Neural cell (in vitro differentiated cells): ENCODE measurements at regions not wholly inside any gene's neighbourhood (a gene's known extent, or its start where the extent isn't known, plus 50 kb on each side); places are given as distances from the start of the nearest gene placed in this dataset.

Source experiments
- H2AFZ ChIP-seq: fragments of 200-600, 300-800 bp; sonication (generic), shearing (Covaris generic); 2 replicates; pipeline ENCODE4 v1.6.0; 2014; ENCODE audit warnings: low read depth, mild to moderate bottlenecking, antibody characterized with exemption, low read length, moderate library complexity
- H3F3A ChIP-seq: fragments of 200-600 bp; shearing (Covaris generic); 2 replicates; pipeline ENCODE4 v1.6.1; 2016; ENCODE audit warnings: mild to moderate bottlenecking, moderate library complexity, mixed read lengths, antibody characterized with exemption, low read length; ENCODE audit not compliant: insufficient read depth, poor library complexity, severe bottlenecking
- H3K27ac ChIP-seq: fragments of 200-600, 300-800 bp; sonication (generic), shearing (Covaris generic); 2 replicates; pipeline ENCODE4 v1.5.1; 2014; ENCODE audit warnings: mild to moderate bottlenecking, low read length, moderate library complexity
- H3K27me3 ChIP-seq: fragments of 300-800, 200-600 bp; sonication (generic), shearing (Covaris generic); 2 replicates; pipeline ENCODE4 v1.6.0; 2014; ENCODE audit warnings: mild to moderate bottlenecking, low read depth, low read length, moderate library complexity; ENCODE audit not compliant: insufficient read depth
- H3K36me3 ChIP-seq: fragments of 300-800, 200-600 bp; sonication (generic), shearing (Covaris generic); 2 replicates; pipeline ENCODE4 v1.5.1; 2014; ENCODE audit warnings: mild to moderate bottlenecking, antibody characterized with exemption, low read length, moderate library complexity; ENCODE audit not compliant: insufficient read depth
- H3K4me2 ChIP-seq: fragments of 300-800, 200-600 bp; sonication (generic), shearing (Covaris generic); 2 replicates; pipeline ENCODE4 v1.6.0; 2014; ENCODE audit warnings: mild to moderate bottlenecking, low read length
- H3K4me3 ChIP-seq: fragments of 300-800, 200-600 bp; sonication (generic), shearing (Covaris generic); 2 replicates; pipeline ENCODE4 v1.5.1; 2014; ENCODE audit warnings: mild to moderate bottlenecking, low read length, moderate library complexity
- H3K79me2 ChIP-seq: fragments of 200-600 bp; shearing (Covaris generic); replicated peaks from 2 replicates; pipeline ENCODE4 v1.6.0; 2014; ENCODE audit warnings: mild to moderate bottlenecking, low read length, moderate library complexity; ENCODE audit not compliant: insufficient read depth
- H3K9ac ChIP-seq: fragments of 300-800, 200-600 bp; sonication (generic), shearing (Covaris generic); 2 replicates; pipeline ENCODE4 v1.6.1; 2016; ENCODE audit warnings: mild to moderate bottlenecking, low read length, mixed read lengths
- H3K9me2 ChIP-seq: fragments of 200-600 bp; shearing (Covaris generic); 2 replicates; pipeline ENCODE4 v1.6.1; 2016; ENCODE audit warnings: mild to moderate bottlenecking, low read length, mixed read lengths; ENCODE audit not compliant: insufficient read depth
- H3K9me3 ChIP-seq: fragments of 200-600, 300-800 bp; sonication (generic), shearing (Covaris generic); 2 replicates; pipeline ENCODE4 v1.6.1; 2016; ENCODE audit warnings: mild to moderate bottlenecking, mixed run types, low read length, moderate library complexity, mixed read lengths
- H4K20me1 ChIP-seq: fragments of 200-600 bp; shearing (Covaris generic); 2 replicates; pipeline ENCODE4 v1.6.1; 2016; ENCODE audit warnings: mild to moderate bottlenecking, mixed run types; ENCODE audit not compliant: insufficient read depth
- EP300 ChIP-seq: fragments of 450-650 bp; conservative IDR thresholded peaks from 2 replicates; pipeline ENCODE4 v1.6.1; 2014; ENCODE audit warnings: antibody characterized with exemption, mild to moderate bottlenecking, moderate library complexity; ENCODE audit not compliant: poor library complexity, severe bottlenecking
- EZH2 ChIP-seq: fragments of 200-600, 300-800 bp; shearing (Covaris generic), sonication (generic); IDR thresholded peaks from 2 replicates; pipeline ENCODE4 v1.6.1; 2014; ENCODE audit warnings: antibody characterized with exemption, low read length, borderline replicate concordance, mild to moderate bottlenecking; ENCODE audit not compliant: insufficient read depth, poor library complexity, severe bottlenecking
- MXI1 ChIP-seq: fragments of 450-650 bp; conservative IDR thresholded peaks from 2 replicates; pipeline ENCODE4 v1.6.1; 2014; ENCODE audit warnings: antibody characterized with exemption, mild to moderate bottlenecking; ENCODE audit not compliant: poor library complexity, severe bottlenecking
- POLR2AphosphoS5 ChIP-seq: IDR thresholded peaks from 2 replicates; pipeline ENCODE4 v1.6.1; 2012
- RAD21 ChIP-seq: fragments of 450-650 bp; conservative IDR thresholded peaks from 2 replicates; pipeline ENCODE4 v1.6.1; 2014; ENCODE audit warnings: antibody characterized with exemption, mild to moderate bottlenecking, moderate library complexity
- SMC3 ChIP-seq: fragments of 450-650 bp; conservative IDR thresholded peaks from 2 replicates; pipeline ENCODE4 v1.6.1; 2014; ENCODE audit warnings: antibody characterized with exemption, mild to moderate bottlenecking, moderate library complexity; ENCODE audit not compliant: poor library complexity
- TAF1 ChIP-seq: IDR thresholded peaks from 2 replicates; pipeline ENCODE4 v1.6.1; 2012; ENCODE audit warnings: low read depth
- TF ChIP-seq, protein P1 (sequence below): fragments of 450-650 bp; IDR thresholded peaks from 2 replicates; pipeline ENCODE4 v1.5.1; 2014; ENCODE audit warnings: antibody characterized with exemption, mild to moderate bottlenecking, moderate library complexity; ENCODE audit not compliant: poor library complexity, severe bottlenecking
- TF ChIP-seq, protein P2 (sequence below): IDR thresholded peaks from 2 replicates; pipeline ENCODE4 v1.6.1; 2012; ENCODE audit warnings: borderline replicate concordance

DNA sequence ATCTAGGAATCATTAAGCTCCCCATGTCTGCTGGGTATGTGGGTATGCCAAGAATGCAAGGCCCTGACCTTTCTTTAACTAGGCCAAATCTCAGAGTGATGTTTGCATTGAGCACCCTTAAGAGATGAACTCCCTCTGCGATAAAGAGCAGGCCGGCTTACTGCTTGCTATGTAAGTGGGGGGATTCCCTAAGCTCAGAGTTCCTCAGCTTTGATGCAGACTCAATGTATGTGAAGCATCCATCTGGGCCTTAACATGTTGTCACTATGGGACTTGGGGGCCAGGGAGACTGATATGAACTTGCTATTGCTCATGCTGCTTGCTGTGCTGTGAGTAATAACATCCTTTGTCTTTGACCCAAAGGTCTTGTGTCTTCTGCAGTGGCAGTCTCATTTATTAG lies 149.7 kb downstream of the C12orf75 start:
- TF ChIP-seq TAF1 (no peak), RAD21 (no peak), EZH2 (no peak), MXI1 (no peak), EP300 (no peak), SMC3 (no peak), POLR2AphosphoS5 (no peak)
- TF ChIP-seq, protein P1, sequence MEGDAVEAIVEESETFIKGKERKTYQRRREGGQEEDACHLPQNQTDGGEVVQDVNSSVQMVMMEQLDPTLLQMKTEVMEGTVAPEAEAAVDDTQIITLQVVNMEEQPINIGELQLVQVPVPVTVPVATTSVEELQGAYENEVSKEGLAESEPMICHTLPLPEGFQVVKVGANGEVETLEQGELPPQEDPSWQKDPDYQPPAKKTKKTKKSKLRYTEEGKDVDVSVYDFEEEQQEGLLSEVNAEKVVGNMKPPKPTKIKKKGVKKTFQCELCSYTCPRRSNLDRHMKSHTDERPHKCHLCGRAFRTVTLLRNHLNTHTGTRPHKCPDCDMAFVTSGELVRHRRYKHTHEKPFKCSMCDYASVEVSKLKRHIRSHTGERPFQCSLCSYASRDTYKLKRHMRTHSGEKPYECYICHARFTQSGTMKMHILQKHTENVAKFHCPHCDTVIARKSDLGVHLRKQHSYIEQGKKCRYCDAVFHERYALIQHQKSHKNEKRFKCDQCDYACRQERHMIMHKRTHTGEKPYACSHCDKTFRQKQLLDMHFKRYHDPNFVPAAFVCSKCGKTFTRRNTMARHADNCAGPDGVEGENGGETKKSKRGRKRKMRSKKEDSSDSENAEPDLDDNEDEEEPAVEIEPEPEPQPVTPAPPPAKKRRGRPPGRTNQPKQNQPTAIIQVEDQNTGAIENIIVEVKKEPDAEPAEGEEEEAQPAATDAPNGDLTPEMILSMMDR = no peak
- TF ChIP-seq, protein P2, sequence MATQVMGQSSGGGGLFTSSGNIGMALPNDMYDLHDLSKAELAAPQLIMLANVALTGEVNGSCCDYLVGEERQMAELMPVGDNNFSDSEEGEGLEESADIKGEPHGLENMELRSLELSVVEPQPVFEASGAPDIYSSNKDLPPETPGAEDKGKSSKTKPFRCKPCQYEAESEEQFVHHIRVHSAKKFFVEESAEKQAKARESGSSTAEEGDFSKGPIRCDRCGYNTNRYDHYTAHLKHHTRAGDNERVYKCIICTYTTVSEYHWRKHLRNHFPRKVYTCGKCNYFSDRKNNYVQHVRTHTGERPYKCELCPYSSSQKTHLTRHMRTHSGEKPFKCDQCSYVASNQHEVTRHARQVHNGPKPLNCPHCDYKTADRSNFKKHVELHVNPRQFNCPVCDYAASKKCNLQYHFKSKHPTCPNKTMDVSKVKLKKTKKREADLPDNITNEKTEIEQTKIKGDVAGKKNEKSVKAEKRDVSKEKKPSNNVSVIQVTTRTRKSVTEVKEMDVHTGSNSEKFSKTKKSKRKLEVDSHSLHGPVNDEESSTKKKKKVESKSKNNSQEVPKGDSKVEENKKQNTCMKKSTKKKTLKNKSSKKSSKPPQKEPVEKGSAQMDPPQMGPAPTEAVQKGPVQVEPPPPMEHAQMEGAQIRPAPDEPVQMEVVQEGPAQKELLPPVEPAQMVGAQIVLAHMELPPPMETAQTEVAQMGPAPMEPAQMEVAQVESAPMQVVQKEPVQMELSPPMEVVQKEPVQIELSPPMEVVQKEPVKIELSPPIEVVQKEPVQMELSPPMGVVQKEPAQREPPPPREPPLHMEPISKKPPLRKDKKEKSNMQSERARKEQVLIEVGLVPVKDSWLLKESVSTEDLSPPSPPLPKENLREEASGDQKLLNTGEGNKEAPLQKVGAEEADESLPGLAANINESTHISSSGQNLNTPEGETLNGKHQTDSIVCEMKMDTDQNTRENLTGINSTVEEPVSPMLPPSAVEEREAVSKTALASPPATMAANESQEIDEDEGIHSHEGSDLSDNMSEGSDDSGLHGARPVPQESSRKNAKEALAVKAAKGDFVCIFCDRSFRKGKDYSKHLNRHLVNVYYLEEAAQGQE = no peak
- no peak overlapping the region for H3K4me3 ChIP-seq
- H3K9me3 ChIP-seq = no peaks in the 10 kb centered on the region
- H3K9me2 ChIP-seq = no peaks in the 10 kb centered on the region
- no peaks in the 10 kb centered on the region for H3K27me3 ChIP-seq
- no peak overlapping the region for H3K4me2 ChIP-seq
- H3K27ac ChIP-seq = no peak overlapping the region
- H3K79me2 ChIP-seq = no peaks in the 10 kb centered on the region
- H2AFZ ChIP-seq = no peak overlapping the region
- no peaks in the 10 kb centered on the region for H3K36me3 ChIP-seq
- no peaks in the 10 kb centered on the region for H3F3A ChIP-seq
- no peak overlapping the region for H3K9ac ChIP-seq
- H4K20me1 ChIP-seq = no peaks in the 10 kb centered on the region

DNA sequence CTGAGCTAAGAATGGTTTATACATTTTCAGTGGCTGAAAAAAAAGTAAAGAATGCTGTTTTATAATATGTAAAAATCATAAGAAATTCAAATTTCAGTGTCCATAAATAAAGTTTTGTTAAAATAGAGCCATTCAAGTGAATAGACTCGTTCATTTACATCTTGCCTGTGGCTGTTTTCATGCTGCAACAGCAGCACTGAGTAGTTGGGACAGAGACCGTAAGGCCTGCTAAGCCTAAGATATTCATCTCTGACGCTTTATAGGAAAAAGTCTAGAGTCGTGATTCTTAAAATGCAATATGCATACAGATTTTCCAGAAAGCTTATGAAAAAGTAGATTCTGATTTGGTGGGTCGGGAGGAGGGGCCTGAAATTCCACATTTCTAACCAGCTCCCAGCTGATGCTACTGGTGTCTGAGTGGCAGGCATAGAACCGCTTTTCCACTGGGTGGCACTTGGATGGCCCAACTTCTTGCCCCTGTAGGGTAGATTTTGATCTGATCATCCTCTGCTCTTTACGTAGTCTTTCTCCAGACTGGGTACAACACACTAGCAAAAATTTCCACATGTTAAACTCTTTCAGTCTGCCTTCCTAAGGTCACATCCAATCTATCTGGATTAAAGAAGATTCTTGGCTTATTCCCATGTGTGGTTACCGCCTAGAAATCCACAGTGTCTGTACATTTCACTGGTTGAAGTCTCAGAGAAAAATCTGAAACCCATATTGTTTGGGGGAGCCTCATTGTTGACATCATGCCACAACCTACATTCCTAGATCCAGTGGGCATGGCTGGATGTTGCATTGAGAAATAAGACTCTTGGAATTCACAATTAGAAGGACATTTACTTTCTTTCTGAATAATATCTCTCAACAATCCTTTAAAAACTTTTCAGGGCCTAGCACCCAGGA lies 151.2 kb downstream of the C12orf75 start:
- Histone ChIP-seq H3F3A (no peaks in the 10 kb centered on the region), H3K9ac (no peak overlapping the region), H3K9me2 (no peaks in the 10 kb centered on the region), H3K4me2 (no peak overlapping the region), H3K4me3 (no peak overlapping the region), H4K20me1 (no peaks in the 10 kb centered on the region), H3K9me3 (no peaks in the 10 kb centered on the region), H3K27ac (no peak overlapping the region), H2AFZ (no peak overlapping the region), H3K36me3 (no peaks in the 10 kb centered on the region), H3K79me2 (no peaks in the 10 kb centered on the region), H3K27me3 (no peaks in the 10 kb centered on the region)
- TF ChIP-seq EZH2 (no peak), EP300 (no peak), POLR2AphosphoS5 (no peak), MXI1 (no peak), TAF1 (no peak), SMC3 (no peak), RAD21 (no peak)
- TF ChIP-seq, protein P1 = no peak
- TF ChIP-seq, protein P2 = no peak
